ENCODE measurements at regions not wholly inside any gene's neighbourhood (a gene's known extent, or its start where the extent isn't known, plus 50 kb on each side); places are given as distances from the start of the nearest gene placed in this dataset.

DNA sequence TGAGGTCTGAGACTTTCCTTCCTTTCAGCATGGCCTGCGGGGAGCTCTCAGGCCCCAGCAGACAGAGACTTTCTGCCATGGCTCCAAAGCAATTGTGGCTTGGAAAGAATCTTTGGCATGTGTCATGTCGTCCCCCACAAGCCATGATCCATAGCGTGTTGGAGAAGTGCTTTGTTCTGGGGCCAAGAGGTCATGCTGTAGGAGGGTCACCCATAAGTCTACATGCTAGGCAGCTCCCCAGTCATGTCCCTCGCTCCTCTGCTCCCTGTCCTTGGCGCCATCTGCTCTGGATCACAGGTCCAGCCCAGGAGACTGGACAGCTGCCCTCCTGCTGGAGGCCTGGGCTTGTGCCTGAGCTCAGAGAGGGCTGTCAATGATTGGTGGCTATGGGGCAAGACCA lies 78.8 kb upstream of the LCLAT1 start:
- no peaks in the 10 kb centered on the region for H3K36me3 ChIP-seq
- no peaks in the 10 kb centered on the region for H3K27me3 ChIP-seq (ENCODE audit: low read depth)
- ATAC-seq (peak; percentile 69 to 84), DNase-seq (peak; percentile 53)
- TF ChIP-seq, protein P1, sequence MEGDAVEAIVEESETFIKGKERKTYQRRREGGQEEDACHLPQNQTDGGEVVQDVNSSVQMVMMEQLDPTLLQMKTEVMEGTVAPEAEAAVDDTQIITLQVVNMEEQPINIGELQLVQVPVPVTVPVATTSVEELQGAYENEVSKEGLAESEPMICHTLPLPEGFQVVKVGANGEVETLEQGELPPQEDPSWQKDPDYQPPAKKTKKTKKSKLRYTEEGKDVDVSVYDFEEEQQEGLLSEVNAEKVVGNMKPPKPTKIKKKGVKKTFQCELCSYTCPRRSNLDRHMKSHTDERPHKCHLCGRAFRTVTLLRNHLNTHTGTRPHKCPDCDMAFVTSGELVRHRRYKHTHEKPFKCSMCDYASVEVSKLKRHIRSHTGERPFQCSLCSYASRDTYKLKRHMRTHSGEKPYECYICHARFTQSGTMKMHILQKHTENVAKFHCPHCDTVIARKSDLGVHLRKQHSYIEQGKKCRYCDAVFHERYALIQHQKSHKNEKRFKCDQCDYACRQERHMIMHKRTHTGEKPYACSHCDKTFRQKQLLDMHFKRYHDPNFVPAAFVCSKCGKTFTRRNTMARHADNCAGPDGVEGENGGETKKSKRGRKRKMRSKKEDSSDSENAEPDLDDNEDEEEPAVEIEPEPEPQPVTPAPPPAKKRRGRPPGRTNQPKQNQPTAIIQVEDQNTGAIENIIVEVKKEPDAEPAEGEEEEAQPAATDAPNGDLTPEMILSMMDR (IDR thresholded peaks at IDR 0.05) = no peak
- H3K9me3 ChIP-seq = no peaks in the 10 kb centered on the region
- peak overlapping the region; percentile 53 for H3K27ac ChIP-seq
- intact Hi-C loops (cut with DNase I) = no loop called here
- no peak overlapping the region for H3K4me3 ChIP-seq
- H3K4me1 ChIP-seq = peaks cover 11% of the 10 kb centered on the region

DNA sequence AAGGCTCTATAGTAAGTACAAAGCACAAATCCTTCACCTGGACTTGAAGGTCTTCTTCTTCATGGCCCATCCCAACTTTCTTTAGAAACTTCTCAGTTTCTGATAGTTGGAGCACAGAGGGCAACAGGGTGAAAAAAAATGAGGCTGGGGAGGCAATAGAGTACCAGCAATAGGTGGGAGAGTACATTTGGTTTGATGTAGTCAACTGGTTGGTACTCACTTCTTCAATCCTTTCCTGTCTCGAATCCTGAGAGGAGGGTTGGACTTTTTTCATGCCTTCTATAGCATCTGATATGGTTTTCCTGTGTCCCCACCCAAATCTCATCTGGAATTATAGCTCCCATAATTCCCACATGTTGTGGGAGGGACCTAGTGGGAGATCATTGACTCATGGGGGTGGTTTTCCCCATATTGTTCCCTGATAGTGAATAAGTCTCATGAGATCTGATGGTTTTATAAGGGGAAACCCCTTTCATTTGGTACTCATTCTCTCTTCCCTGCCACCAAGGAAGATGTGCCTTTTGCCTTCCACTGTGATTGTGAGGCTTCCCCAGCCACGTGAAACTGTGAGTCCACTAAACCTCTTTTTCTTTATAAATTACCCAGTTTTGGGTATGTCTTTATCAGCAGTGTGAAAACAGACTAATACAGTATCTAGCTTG lies 75.9 kb upstream of the LCLAT1 start:
- H3K4me3 ChIP-seq = no peak overlapping the region
- no peaks in the 10 kb centered on the region for H3K36me3 ChIP-seq
- ATAC-seq (no peak), DNase-seq (no peak)
- peaks cover 5% of the 10 kb centered on the region for H3K4me1 ChIP-seq
- intact Hi-C loops (cut with DNase I) = no loop called here
- TF ChIP-seq, protein P1 (IDR thresholded peaks at IDR 0.05) = no peak
- no peaks in the 10 kb centered on the region for H3K9me3 ChIP-seq
- H3K27ac ChIP-seq = no peak overlapping the region
- H3K27me3 ChIP-seq (ENCODE audit: low read depth) = no peaks in the 10 kb centered on the region

DNA sequence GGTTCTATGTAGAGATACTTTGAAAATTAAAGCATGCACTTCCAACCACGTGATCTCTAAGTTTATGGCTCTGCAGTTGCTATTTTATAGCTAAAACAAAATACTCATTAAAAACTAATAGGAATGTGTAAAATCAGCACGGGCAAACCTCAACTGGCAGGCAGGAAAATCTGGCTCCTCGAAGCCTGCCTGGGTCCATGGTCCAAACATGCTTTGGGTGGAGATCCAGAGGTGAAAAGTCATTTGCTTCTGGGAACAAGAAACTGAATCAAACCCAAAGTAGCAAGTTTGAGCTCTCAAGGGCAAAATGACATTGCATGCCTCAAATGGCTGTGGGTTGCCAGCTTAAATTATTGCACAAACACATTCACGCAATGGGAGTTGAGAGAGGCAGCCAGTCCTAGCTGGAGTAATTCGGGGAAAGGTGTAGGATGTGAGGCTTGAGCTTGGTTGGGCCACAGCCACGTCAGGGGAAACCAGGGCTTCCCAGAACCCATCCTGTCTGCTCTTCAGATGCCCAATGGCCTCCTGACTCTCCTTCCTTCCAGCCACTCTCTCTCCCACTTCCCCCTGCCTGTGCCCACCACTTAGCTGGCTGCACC lies 75.2 kb upstream of the LCLAT1 start:
- Histone ChIP-seq H3K27ac (no peak overlapping the region), H3K27me3 (ENCODE audit: low read depth) (no peaks in the 10 kb centered on the region), H3K9me3 (no peaks in the 10 kb centered on the region), H3K36me3 (no peaks in the 10 kb centered on the region), H3K4me1 (no peaks in the 10 kb centered on the region), H3K4me3 (no peak overlapping the region)
- intact Hi-C loops (cut with DNase I) = no loop called here
- TF ChIP-seq, protein P1 (IDR thresholded peaks at IDR 0.05) = no peak
- ATAC-seq (no peak), DNase-seq (no peak)

DNA sequence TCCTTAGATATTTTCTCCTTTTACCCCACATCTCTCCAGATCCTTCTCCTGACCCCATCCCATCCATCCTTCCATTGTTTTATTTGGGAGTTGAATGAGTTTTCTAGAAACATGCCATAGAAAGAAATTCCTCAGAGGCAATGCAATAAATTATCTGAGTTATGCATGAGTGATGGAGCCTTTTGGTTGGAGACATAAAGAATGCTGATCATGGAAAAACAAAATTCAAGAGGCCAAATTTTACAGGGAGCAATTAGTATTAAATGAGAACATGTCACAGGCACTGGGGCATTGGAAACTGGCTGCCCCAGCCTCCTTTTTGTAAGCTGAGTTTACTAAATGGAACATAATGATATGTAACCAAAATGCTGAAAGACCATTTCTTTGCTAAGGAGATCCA lies 74.2 kb upstream of the LCLAT1 start:
- H3K9me3 ChIP-seq = no peaks in the 10 kb centered on the region
- ATAC-seq (no peak), DNase-seq (no peak)
- H3K4me3 ChIP-seq = no peak overlapping the region
- intact Hi-C loops (cut with DNase I) = no loop called here
- H3K4me1 ChIP-seq = no peaks in the 10 kb centered on the region
- no peaks in the 10 kb centered on the region for H3K27me3 ChIP-seq (ENCODE audit: low read depth)
- TF ChIP-seq, protein P1 (IDR thresholded peaks at IDR 0.05) = no peak
- no peaks in the 10 kb centered on the region for H3K36me3 ChIP-seq
- no peak overlapping the region for H3K27ac ChIP-seq

DNA sequence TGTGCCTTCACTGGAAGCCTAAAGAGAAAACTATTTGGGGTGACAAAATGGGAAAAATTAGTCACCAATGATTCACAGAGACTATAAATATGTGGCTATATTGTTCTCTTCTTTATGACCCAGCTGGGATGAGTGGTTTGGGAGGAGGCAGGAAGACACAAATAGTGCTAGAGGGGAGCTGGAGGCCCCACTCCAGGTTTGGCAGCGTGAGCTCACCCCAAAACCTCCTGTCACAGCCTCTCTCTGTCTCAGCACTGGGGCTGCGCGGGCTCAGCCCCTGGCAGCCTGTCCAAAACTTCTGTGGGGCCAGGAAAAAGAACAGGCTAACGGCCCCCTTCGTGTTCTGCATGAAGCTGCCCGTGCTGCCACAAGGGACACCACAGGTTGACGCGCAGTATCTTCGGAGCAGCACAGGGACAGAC lies 73.2 kb upstream of the LCLAT1 start:
- TF ChIP-seq, protein P1 (IDR thresholded peaks at IDR 0.05) = no peak
- intact Hi-C loops (cut with DNase I) = no loop called here
- Histone ChIP-seq H3K36me3 (no peaks in the 10 kb centered on the region), H3K27me3 (ENCODE audit: low read depth) (no peaks in the 10 kb centered on the region), H3K4me1 (no peaks in the 10 kb centered on the region), H3K4me3 (no peak overlapping the region), H3K27ac (no peak overlapping the region), H3K9me3 (no peaks in the 10 kb centered on the region)
- ATAC-seq = no peak
- DNase-seq = no peak

All from lower lobe of right lung (tissue), 2 donors.